IPS-20b (cell line): ENCODE measurements at regions not wholly inside any gene's neighbourhood (a gene's known extent, or its start where the extent isn't known, plus 50 kb on each side); places are given as distances from the start of the nearest gene placed in this dataset.

ENCODE experiments used
- H3K27ac ChIP-seq: one replicate; pipeline ENCODE4 v1.5.1; 2013; ENCODE audit warnings: low read length
- H3K27me3 ChIP-seq: 2 replicates; pipeline ENCODE4 v1.6.1; 2013; ENCODE audit warnings: mild to moderate bottlenecking, low read length, inconsistent platforms; ENCODE audit not compliant: insufficient read depth
- H3K36me3 ChIP-seq: 2 replicates; pipeline ENCODE4 v1.6.1; 2013; ENCODE audit warnings: low read depth, mild to moderate bottlenecking, inconsistent platforms, low read length, moderate library complexity; ENCODE audit not compliant: insufficient read depth
- H3K4me1 ChIP-seq: 2 replicates; pipeline ENCODE4 v1.6.1; 2013; ENCODE audit warnings: mild to moderate bottlenecking, control low read depth, inconsistent platforms, low read length, moderate library complexity; ENCODE audit not compliant: insufficient read depth
- H3K4me3 ChIP-seq: 2 replicates; pipeline ENCODE4 v1.5.1; 2013; ENCODE audit warnings: mild to moderate bottlenecking, low read length, inconsistent platforms
- H3K9ac ChIP-seq: 2 replicates; pipeline ENCODE4 v1.6.1; 2013; ENCODE audit warnings: low read depth, mild to moderate bottlenecking, inconsistent platforms, low read length, moderate library complexity
- H3K9me3 ChIP-seq: 2 replicates; pipeline ENCODE4 v1.6.1; 2013; ENCODE audit warnings: mild to moderate bottlenecking, low read depth, low read length, inconsistent platforms; ENCODE audit not compliant: insufficient read depth

GRCh38 chr4:79078339-79078738 lies 139.1 kb upstream of the PAQR3 start:
- Histone ChIP-seq H3K4me1 (peaks cover 4% of the 10 kb centered on the region; the same call in 1 of the 2 replicates), H3K27me3 (no peaks in the 10 kb centered on the region), H3K36me3 (no peaks in the 10 kb centered on the region), H3K9me3 (peaks cover 14% of the 10 kb centered on the region), H3K27ac (no peak overlapping the region), H3K9ac (no peak overlapping the region), H3K4me3 (no peak overlapping the region)

GRCh38 chr4:79074040-79074439 lies 134.8 kb upstream of the PAQR3 start:
- Histone ChIP-seq H3K27me3 (no peaks in the 10 kb centered on the region), H3K4me3 (no peak overlapping the region), H3K4me1 (no peaks in the 10 kb centered on the region), H3K27ac (no peak overlapping the region), H3K36me3 (no peaks in the 10 kb centered on the region), H3K9ac (no peak overlapping the region), H3K9me3 (peaks cover 8% of the 10 kb centered on the region; the same call in 1 of the 2 replicates)

DNA sequence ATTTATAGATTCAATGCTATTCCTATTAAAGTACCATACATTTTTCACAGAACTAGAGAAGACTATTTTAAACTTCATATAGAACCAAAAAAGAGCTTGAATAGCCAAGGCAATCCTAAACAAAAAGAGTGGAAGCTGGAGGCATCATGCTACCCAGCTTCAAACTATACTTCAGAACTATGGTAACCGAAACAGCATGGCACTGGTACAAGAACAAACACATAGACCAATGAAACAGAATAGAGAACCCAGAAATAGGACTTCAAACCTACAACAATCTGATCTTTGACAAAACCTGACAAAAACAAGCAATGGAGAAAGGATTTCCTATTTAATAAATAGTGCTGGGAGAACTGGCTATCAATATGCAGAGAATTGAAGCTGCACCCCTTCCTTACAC lies 134.2 kb upstream of the PAQR3 start:
- no peaks in the 10 kb centered on the region for H3K36me3 ChIP-seq
- no peak overlapping the region for H3K4me3 ChIP-seq

DNA sequence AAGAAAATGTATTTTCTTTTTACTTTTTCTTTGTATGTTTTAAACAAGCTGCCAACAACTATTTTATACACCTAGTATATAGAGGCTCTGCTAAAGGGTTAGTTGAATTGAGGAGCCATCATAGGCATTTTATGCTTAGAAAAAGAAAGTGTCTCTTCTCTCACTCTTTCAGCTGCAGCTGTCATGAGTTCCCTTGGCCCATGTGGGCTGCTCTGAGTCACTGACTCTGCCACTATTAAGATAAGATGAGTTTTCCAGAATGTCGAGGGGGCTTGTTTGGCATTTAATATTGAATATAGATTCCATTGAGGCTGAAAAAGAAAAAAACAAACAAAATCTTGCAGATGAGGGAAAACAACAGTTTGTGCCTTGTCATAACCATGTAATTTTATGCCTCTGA lies 126.0 kb upstream of the PAQR3 start:
- H3K4me3 ChIP-seq, result no peak overlapping the region
- H3K27me3 ChIP-seq, result no peaks in the 10 kb centered on the region
- H3K9ac ChIP-seq, result no peak overlapping the region
- no peaks in the 10 kb centered on the region for H3K36me3 ChIP-seq
- no peak overlapping the region for H3K27ac ChIP-seq
- no peaks in the 10 kb centered on the region for H3K9me3 ChIP-seq
- no peaks in the 10 kb centered on the region for H3K4me1 ChIP-seq

More for the DNA sequence above, 134.2 kb upstream of the PAQR3 start:
- no peak overlapping the region for H3K27ac ChIP-seq
- H3K9ac ChIP-seq, result no peak overlapping the region
- no peaks in the 10 kb centered on the region for H3K4me1 ChIP-seq
- no peaks in the 10 kb centered on the region for H3K27me3 ChIP-seq
- H3K9me3 ChIP-seq, result peaks cover 8% of the 10 kb centered on the region; the same call in 1 of the 2 replicates

GRCh38 chr4:79064806-79065205 lies 125.6 kb upstream of the PAQR3 start:
- no peak overlapping the region for H3K27ac ChIP-seq
- H3K27me3 ChIP-seq, result no peaks in the 10 kb centered on the region
- no peak overlapping the region for H3K4me3 ChIP-seq
- no peaks in the 10 kb centered on the region for H3K36me3 ChIP-seq
- H3K9me3 ChIP-seq, result no peaks in the 10 kb centered on the region
- no peak overlapping the region for H3K9ac ChIP-seq
- H3K4me1 ChIP-seq, result no peaks in the 10 kb centered on the region

DNA sequence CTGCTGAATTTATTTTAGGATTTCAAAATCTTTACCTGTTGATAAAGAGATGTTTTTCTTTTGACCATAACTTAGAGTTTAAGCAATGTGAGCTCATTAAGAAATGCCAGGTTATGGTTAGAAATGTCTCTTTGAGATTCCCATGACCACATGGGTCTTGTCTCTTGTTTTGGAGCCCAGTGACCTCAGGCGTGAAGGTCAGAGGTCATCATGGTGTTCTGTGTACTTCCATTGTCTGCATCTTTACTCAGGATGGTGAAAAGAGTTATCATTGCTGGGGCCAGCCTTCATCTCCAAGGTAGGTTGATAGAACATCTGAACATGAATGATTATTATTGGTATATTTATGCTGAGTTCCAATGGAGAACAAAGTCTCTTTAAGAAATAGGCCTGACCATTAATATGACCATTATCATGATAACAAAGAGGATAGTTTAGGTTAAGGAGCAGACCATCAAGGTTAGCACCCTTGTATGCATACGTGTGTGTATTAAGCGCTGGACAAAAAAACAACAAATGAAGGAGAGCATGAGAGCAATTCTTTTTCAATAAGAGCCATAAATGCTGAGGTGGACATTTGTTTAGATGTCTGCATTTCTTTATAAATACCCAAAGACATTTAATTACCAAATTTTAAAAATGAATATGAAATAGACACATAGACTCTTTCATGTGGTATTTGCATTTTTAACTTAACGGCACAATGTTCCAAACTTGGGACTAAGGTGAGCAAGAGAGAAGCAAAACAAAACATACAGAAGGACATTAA lies 120.6 kb upstream of the PAQR3 start:
- H3K36me3 ChIP-seq, result no peaks in the 10 kb centered on the region
- H3K9ac ChIP-seq, result no peak overlapping the region
- no peaks in the 10 kb centered on the region for H3K9me3 ChIP-seq
- H3K27me3 ChIP-seq, result no peaks in the 10 kb centered on the region
- H3K27ac ChIP-seq, result no peak overlapping the region
- H3K4me1 ChIP-seq, result no peaks in the 10 kb centered on the region
- H3K4me3 ChIP-seq, result no peak overlapping the region

DNA sequence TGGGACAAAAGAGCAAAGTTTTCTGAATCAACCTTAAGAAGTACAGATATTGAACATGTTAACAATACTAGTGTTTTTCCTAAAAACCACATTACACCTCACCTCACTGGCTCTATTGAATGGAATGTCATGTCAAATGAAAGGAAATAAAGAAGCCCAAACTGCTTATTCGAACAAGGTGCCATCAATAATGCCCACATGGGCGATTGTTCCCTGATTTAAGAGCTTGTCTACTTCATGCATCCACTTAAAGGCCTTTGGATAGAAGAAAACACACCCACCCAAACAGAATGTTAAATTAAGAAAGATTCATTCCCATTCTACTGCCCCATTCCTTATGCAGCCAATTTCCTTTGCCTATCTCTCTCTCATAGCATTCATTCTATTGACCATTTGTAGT lies 118.5 kb upstream of the PAQR3 start:
- no peak overlapping the region for H3K27ac ChIP-seq
- no peak overlapping the region for H3K4me3 ChIP-seq
- no peak overlapping the region for H3K9ac ChIP-seq
- no peaks in the 10 kb centered on the region for H3K9me3 ChIP-seq
- no peaks in the 10 kb centered on the region for H3K4me1 ChIP-seq
- no peaks in the 10 kb centered on the region for H3K27me3 ChIP-seq
- no peaks in the 10 kb centered on the region for H3K36me3 ChIP-seq

DNA sequence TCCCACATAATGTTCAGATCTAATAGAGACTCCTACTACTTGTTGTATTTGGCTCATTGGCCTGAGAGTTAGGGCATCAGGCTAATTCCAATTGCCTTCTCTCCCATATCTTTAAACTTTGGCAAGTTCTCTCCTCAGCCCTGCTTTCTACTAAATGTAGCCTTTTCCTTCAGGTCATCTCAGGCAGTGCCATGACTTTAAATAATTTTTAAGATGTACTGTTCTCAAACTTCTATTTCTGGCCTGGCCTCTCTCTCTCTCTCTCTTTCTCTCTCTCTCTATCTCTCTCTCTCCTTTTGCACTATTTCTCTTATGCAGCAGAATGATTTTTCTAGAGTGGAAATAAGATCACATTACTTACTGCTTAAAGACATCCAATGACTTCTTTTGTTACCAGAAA lies 114.5 kb upstream of the PAQR3 start:
- Histone ChIP-seq H3K27me3 (no peaks in the 10 kb centered on the region), H3K27ac (no peak overlapping the region), H3K9me3 (no peaks in the 10 kb centered on the region), H3K4me3 (no peak overlapping the region), H3K36me3 (no peaks in the 10 kb centered on the region), H3K4me1 (no peaks in the 10 kb centered on the region), H3K9ac (no peak overlapping the region)

GRCh38 chr4:79050541-79050880 lies 111.3 kb upstream of the PAQR3 start:
- H3K9ac ChIP-seq, result no peak overlapping the region
- no peaks in the 10 kb centered on the region for H3K36me3 ChIP-seq
- H3K4me3 ChIP-seq, result no peak overlapping the region
- H3K27ac ChIP-seq, result no peak overlapping the region
- no peaks in the 10 kb centered on the region for H3K27me3 ChIP-seq
- H3K9me3 ChIP-seq, result no peaks in the 10 kb centered on the region
- H3K4me1 ChIP-seq, result no peaks in the 10 kb centered on the region

- no peaks in the 10 kb centered on the region for H3K36me3 ChIP-seq
- no peak overlapping the region for H3K4me3 ChIP-seq
- H3K4me1 ChIP-seq, result no peaks in the 10 kb centered on the region
Observed at GRCh38 chr4:79049840-79050540, 110.8 kb upstream of the PAQR3 start.

DNA sequence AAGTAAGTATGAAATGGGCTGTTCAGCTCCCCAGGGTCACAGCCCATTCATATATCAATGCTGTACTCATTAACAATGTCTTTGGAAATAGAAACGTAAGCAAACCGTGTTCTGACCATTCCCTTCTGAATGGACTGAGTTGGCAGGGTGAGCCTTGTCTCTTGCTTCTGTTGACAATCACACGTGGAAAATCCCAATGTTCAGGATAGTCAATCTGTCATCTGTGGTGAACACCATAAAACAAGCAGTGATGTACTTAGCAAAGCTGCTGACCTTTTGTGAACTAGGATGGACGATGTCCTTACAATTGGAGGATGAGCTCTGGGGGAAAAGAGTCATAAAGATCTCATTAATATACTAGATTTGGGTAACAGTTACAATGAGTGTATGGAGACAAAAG lies 109.6 kb upstream of the PAQR3 start:
- Histone ChIP-seq H3K4me3 (no peak overlapping the region), H3K4me1 (no peaks in the 10 kb centered on the region), H3K36me3 (no peaks in the 10 kb centered on the region), H3K27me3 (no peaks in the 10 kb centered on the region), H3K9me3 (no peaks in the 10 kb centered on the region), H3K9ac (no peak overlapping the region), H3K27ac (no peak overlapping the region)

More at GRCh38 chr4:79049840-79050540, 110.8 kb upstream of the PAQR3 start:
- H3K9me3 ChIP-seq, result no peaks in the 10 kb centered on the region
- H3K9ac ChIP-seq, result no peak overlapping the region
- H3K27ac ChIP-seq, result no peak overlapping the region
- H3K27me3 ChIP-seq, result no peaks in the 10 kb centered on the region

DNA sequence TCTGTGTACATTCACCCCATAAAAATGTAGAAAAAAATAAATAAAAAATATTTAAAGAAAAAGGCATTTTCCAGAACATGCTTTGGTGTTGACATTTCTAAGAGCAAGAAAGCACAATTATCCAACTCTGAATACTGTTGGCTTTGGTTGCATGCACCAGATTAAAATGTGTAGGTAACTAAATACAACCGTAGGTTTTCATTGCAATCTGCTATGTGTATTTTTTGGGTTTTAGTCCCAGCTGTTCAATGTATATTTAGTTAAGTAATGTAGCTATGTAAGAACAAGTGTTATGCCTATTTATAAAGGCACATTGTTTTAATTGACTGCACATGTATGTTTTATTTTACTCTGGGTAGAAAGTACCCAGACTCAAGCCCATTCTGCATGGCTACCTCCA lies 108.1 kb upstream of the PAQR3 start:
- no peak overlapping the region for H3K9ac ChIP-seq
- H3K9me3 ChIP-seq, result no peaks in the 10 kb centered on the region
- H3K36me3 ChIP-seq, result no peaks in the 10 kb centered on the region
- no peaks in the 10 kb centered on the region for H3K4me1 ChIP-seq
- no peak overlapping the region for H3K4me3 ChIP-seq
- H3K27me3 ChIP-seq, result no peaks in the 10 kb centered on the region
- H3K27ac ChIP-seq, result no peak overlapping the region
